NCI-H226 (cell line): ENCODE measurements at regions not wholly inside any gene's neighbourhood (a gene's known extent, or its start where the extent isn't known, plus 50 kb on each side); places are given as distances from the start of the nearest gene placed in this dataset.

Experiments used
- DNase-seq: peaks from one replicate; pipeline ENCODE4 v3.0.0-alpha.2; 2015

- DNase-seq = no peak
Observed at GRCh38 chr1:218643281-218643680, 298.1 kb downstream of the TGFB2 start.

- DNase-seq = no peak
Observed at GRCh38 chr1:218643926-218644325, 298.8 kb downstream of the TGFB2 start.

GRCh38 chr1:218646288-218646687 lies 301.2 kb downstream of the TGFB2 start:
- DNase-seq = no peak

- DNase-seq = peak; percentile 33
Observed at GRCh38 chr1:218656301-218657037, 311.3 kb downstream of the TGFB2 start.

GRCh38 chr1:218658269-218658668 lies 313.1 kb downstream of the TGFB2 start:
- DNase-seq = peak; percentile 41

- peak; percentile 72 for DNase-seq
Observed at GRCh38 chr1:218658899-218659298, 313.8 kb downstream of the TGFB2 start.

GRCh38 chr1:218659911-218660677 lies 315.0 kb downstream of the TGFB2 start:
- no peak for DNase-seq

GRCh38 chr1:218660678-218661053 lies 315.5 kb downstream of the TGFB2 start:
- DNase-seq = peak; percentile 28

GRCh38 chr1:218661411-218661810 lies 316.3 kb downstream of the TGFB2 start:
- no peak for DNase-seq

GRCh38 chr1:218664385-218665170 lies 319.4 kb downstream of the TGFB2 start:
- peak; percentile 25 for DNase-seq

- DNase-seq = peak; percentile 16
Observed at GRCh38 chr1:218665221-218665620, 320.1 kb downstream of the TGFB2 start.

- DNase-seq = no peak
Observed at GRCh38 chr1:218666263-218666662, 321.1 kb downstream of the TGFB2 start.

- no peak for DNase-seq
Observed at GRCh38 chr1:218667781-218668516, 322.8 kb downstream of the TGFB2 start.

GRCh38 chr1:218669431-218669830 lies 324.3 kb downstream of the TGFB2 start:
- DNase-seq = no peak

GRCh38 chr1:218670875-218671274 lies 325.7 kb downstream of the TGFB2 start:
- DNase-seq = no peak

GRCh38 chr1:218671573-218671972 lies 326.4 kb downstream of the TGFB2 start:
- no peak for DNase-seq

GRCh38 chr1:218673170-218673569 lies 328.0 kb downstream of the TGFB2 start:
- no peak for DNase-seq

GRCh38 chr1:218674280-218674773 lies 329.2 kb downstream of the TGFB2 start:
- peak; percentile 83 for DNase-seq

- no peak for DNase-seq
Observed at GRCh38 chr1:218677026-218677425, 331.9 kb downstream of the TGFB2 start.

GRCh38 chr1:218679391-218679790 lies 334.3 kb downstream of the TGFB2 start:
- DNase-seq = no peak

- no peak for DNase-seq
Observed at GRCh38 chr1:218679988-218680748, 335.0 kb downstream of the TGFB2 start.

- DNase-seq = no peak
Observed at GRCh38 chr1:218683242-218683641, 338.1 kb downstream of the TGFB2 start.
